ENCODE measurements at regions not wholly inside any gene's neighbourhood (a gene's known extent, or its start where the extent isn't known, plus 50 kb on each side); places are given as distances from the start of the nearest gene placed in this dataset.

GRCh38 chr6:135583256-135583761 is 85.8 kb upstream of the AHI1 start:
- H3K27ac ChIP-seq (ENCODE audit: low read length): no peak overlapping the region

GRCh38 chr6:135586388-135586787 is 88.8 kb upstream of the AHI1 start:
- Histone ChIP-seq H3K36me3 (ENCODE audit: insufficient read depth, low read depth, low read length) (no peaks in the 10 kb centered on the region), H3K27ac (ENCODE audit: low read length) (no peak overlapping the region)

More at GRCh38 chr6:135583256-135583761, 85.8 kb upstream of the AHI1 start:
- Histone ChIP-seq H3K4me3 (ENCODE audit: low read length) (no peak overlapping the region), H3K9ac (ENCODE audit: low read depth, low read length) (no peak overlapping the region), H3K27me3 (ENCODE audit: insufficient read depth, low read length) (no peaks in the 10 kb centered on the region), H3K4me1 (ENCODE audit: insufficient read depth, low read length) (peaks cover 10% of the 10 kb centered on the region), H3K36me3 (ENCODE audit: insufficient read depth, low read depth, low read length) (no peaks in the 10 kb centered on the region), H3K9me3 (ENCODE audit: insufficient read depth, low read depth, low read length) (no peaks in the 10 kb centered on the region)

GRCh38 chr6:135586844-135587243 is 89.3 kb upstream of the AHI1 start:
- no peak overlapping the region for H3K27ac ChIP-seq (ENCODE audit: low read length)
- H3K9ac ChIP-seq (ENCODE audit: low read depth, low read length): no peak overlapping the region
- no peaks in the 10 kb centered on the region for H3K27me3 ChIP-seq (ENCODE audit: insufficient read depth, low read length)
- H3K4me1 ChIP-seq (ENCODE audit: insufficient read depth, low read length): no peaks in the 10 kb centered on the region
- H3K9me3 ChIP-seq (ENCODE audit: insufficient read depth, low read depth, low read length): no peaks in the 10 kb centered on the region
- no peak overlapping the region for H3K4me3 ChIP-seq (ENCODE audit: low read length)
- no peaks in the 10 kb centered on the region for H3K36me3 ChIP-seq (ENCODE audit: insufficient read depth, low read depth, low read length)

More at GRCh38 chr6:135586388-135586787, 88.8 kb upstream of the AHI1 start:
- Histone ChIP-seq H3K27me3 (ENCODE audit: insufficient read depth, low read length) (no peaks in the 10 kb centered on the region), H3K9ac (ENCODE audit: low read depth, low read length) (no peak overlapping the region), H3K4me3 (ENCODE audit: low read length) (no peak overlapping the region), H3K4me1 (ENCODE audit: insufficient read depth, low read length) (peaks cover 3% of the 10 kb centered on the region), H3K9me3 (ENCODE audit: insufficient read depth, low read depth, low read length) (no peaks in the 10 kb centered on the region)

- no peaks in the 10 kb centered on the region for H3K9me3 ChIP-seq (ENCODE audit: insufficient read depth, low read depth, low read length)
- no peak overlapping the region for H3K4me3 ChIP-seq (ENCODE audit: low read length)
- H3K27me3 ChIP-seq (ENCODE audit: insufficient read depth, low read length): no peaks in the 10 kb centered on the region
- H3K27ac ChIP-seq (ENCODE audit: low read length): no peak overlapping the region
- no peaks in the 10 kb centered on the region for H3K4me1 ChIP-seq (ENCODE audit: insufficient read depth, low read length)
- no peak overlapping the region for H3K9ac ChIP-seq (ENCODE audit: low read depth, low read length)
- H3K36me3 ChIP-seq (ENCODE audit: insufficient read depth, low read depth, low read length): no peaks in the 10 kb centered on the region
Measured at GRCh38 chr6:135592276-135592675, 94.7 kb upstream of the AHI1 start.

GRCh38 chr6:135594000-135594399 is 96.5 kb upstream of the AHI1 start:
- Histone ChIP-seq H3K9ac (ENCODE audit: low read depth, low read length) (no peak overlapping the region), H3K36me3 (ENCODE audit: insufficient read depth, low read depth, low read length) (no peaks in the 10 kb centered on the region), H3K27me3 (ENCODE audit: insufficient read depth, low read length) (no peaks in the 10 kb centered on the region)

GRCh38 chr6:135600086-135600702 is 102.7 kb upstream of the AHI1 start:
- no peaks in the 10 kb centered on the region for H3K36me3 ChIP-seq (ENCODE audit: insufficient read depth, low read depth, low read length)
- H3K4me3 ChIP-seq (ENCODE audit: low read length): no peak overlapping the region
- no peak overlapping the region for H3K27ac ChIP-seq (ENCODE audit: low read length)
- H3K9me3 ChIP-seq (ENCODE audit: insufficient read depth, low read depth, low read length): no peaks in the 10 kb centered on the region
- no peaks in the 10 kb centered on the region for H3K27me3 ChIP-seq (ENCODE audit: insufficient read depth, low read length)
- no peak overlapping the region for H3K9ac ChIP-seq (ENCODE audit: low read depth, low read length)
- no peaks in the 10 kb centered on the region for H3K4me1 ChIP-seq (ENCODE audit: insufficient read depth, low read length)

More at GRCh38 chr6:135594000-135594399, 96.5 kb upstream of the AHI1 start:
- Histone ChIP-seq H3K4me3 (ENCODE audit: low read length) (no peak overlapping the region), H3K9me3 (ENCODE audit: insufficient read depth, low read depth, low read length) (no peaks in the 10 kb centered on the region), H3K27ac (ENCODE audit: low read length) (no peak overlapping the region), H3K4me1 (ENCODE audit: insufficient read depth, low read length) (no peaks in the 10 kb centered on the region)

GRCh38 chr6:135600931-135601330 is 103.4 kb upstream of the AHI1 start:
- Histone ChIP-seq H3K4me1 (ENCODE audit: insufficient read depth, low read length) (no peaks in the 10 kb centered on the region), H3K27ac (ENCODE audit: low read length) (no peak overlapping the region), H3K4me3 (ENCODE audit: low read length) (no peak overlapping the region), H3K36me3 (ENCODE audit: insufficient read depth, low read depth, low read length) (no peaks in the 10 kb centered on the region), H3K9ac (ENCODE audit: low read depth, low read length) (no peak overlapping the region), H3K27me3 (ENCODE audit: insufficient read depth, low read length) (no peaks in the 10 kb centered on the region), H3K9me3 (ENCODE audit: insufficient read depth, low read depth, low read length) (no peaks in the 10 kb centered on the region)

- no peaks in the 10 kb centered on the region for H3K9me3 ChIP-seq (ENCODE audit: insufficient read depth, low read depth, low read length)
- H3K4me3 ChIP-seq (ENCODE audit: low read length): no peak overlapping the region
- H3K36me3 ChIP-seq (ENCODE audit: insufficient read depth, low read depth, low read length): no peaks in the 10 kb centered on the region
- H3K27me3 ChIP-seq (ENCODE audit: insufficient read depth, low read length): no peaks in the 10 kb centered on the region
- H3K27ac ChIP-seq (ENCODE audit: low read length): no peak overlapping the region
- H3K4me1 ChIP-seq (ENCODE audit: insufficient read depth, low read length): no peaks in the 10 kb centered on the region
- no peak overlapping the region for H3K9ac ChIP-seq (ENCODE audit: low read depth, low read length)
Measured at GRCh38 chr6:135601857-135602256, 104.3 kb upstream of the AHI1 start.

GRCh38 chr6:135603249-135603648 is 105.7 kb upstream of the AHI1 start:
- Histone ChIP-seq H3K9ac (ENCODE audit: low read depth, low read length) (no peak overlapping the region), H3K27me3 (ENCODE audit: insufficient read depth, low read length) (no peaks in the 10 kb centered on the region), H3K4me3 (ENCODE audit: low read length) (no peak overlapping the region), H3K27ac (ENCODE audit: low read length) (no peak overlapping the region), H3K36me3 (ENCODE audit: insufficient read depth, low read depth, low read length) (no peaks in the 10 kb centered on the region), H3K4me1 (ENCODE audit: insufficient read depth, low read length) (no peaks in the 10 kb centered on the region), H3K9me3 (ENCODE audit: insufficient read depth, low read depth, low read length) (no peaks in the 10 kb centered on the region)

- no peak overlapping the region for H3K27ac ChIP-seq (ENCODE audit: low read length)
Measured at GRCh38 chr6:135604035-135604860, 106.7 kb upstream of the AHI1 start.

GRCh38 chr6:135605278-135605790 is 107.8 kb upstream of the AHI1 start:
- Histone ChIP-seq H3K27me3 (ENCODE audit: insufficient read depth, low read length) (no peaks in the 10 kb centered on the region), H3K4me3 (ENCODE audit: low read length) (no peak overlapping the region)

More at GRCh38 chr6:135604035-135604860, 106.7 kb upstream of the AHI1 start:
- Histone ChIP-seq H3K9ac (ENCODE audit: low read depth, low read length) (no peak overlapping the region), H3K4me1 (ENCODE audit: insufficient read depth, low read length) (no peaks in the 10 kb centered on the region), H3K4me3 (ENCODE audit: low read length) (no peak overlapping the region), H3K9me3 (ENCODE audit: insufficient read depth, low read depth, low read length) (no peaks in the 10 kb centered on the region), H3K27me3 (ENCODE audit: insufficient read depth, low read length) (no peaks in the 10 kb centered on the region), H3K36me3 (ENCODE audit: insufficient read depth, low read depth, low read length) (no peaks in the 10 kb centered on the region)

GRCh38 chr6:135606392-135606791 is 108.9 kb upstream of the AHI1 start:
- Histone ChIP-seq H3K9ac (ENCODE audit: low read depth, low read length) (no peak overlapping the region), H3K9me3 (ENCODE audit: insufficient read depth, low read depth, low read length) (no peaks in the 10 kb centered on the region), H3K4me1 (ENCODE audit: insufficient read depth, low read length) (no peaks in the 10 kb centered on the region), H3K27ac (ENCODE audit: low read length) (no peak overlapping the region), H3K4me3 (ENCODE audit: low read length) (no peak overlapping the region), H3K27me3 (ENCODE audit: insufficient read depth, low read length) (no peaks in the 10 kb centered on the region), H3K36me3 (ENCODE audit: insufficient read depth, low read depth, low read length) (no peaks in the 10 kb centered on the region)

More at GRCh38 chr6:135605278-135605790, 107.8 kb upstream of the AHI1 start:
- no peaks in the 10 kb centered on the region for H3K9me3 ChIP-seq (ENCODE audit: insufficient read depth, low read depth, low read length)
- H3K9ac ChIP-seq (ENCODE audit: low read depth, low read length): no peak overlapping the region
- no peak overlapping the region for H3K27ac ChIP-seq (ENCODE audit: low read length)
- H3K4me1 ChIP-seq (ENCODE audit: insufficient read depth, low read length): no peaks in the 10 kb centered on the region
- H3K36me3 ChIP-seq (ENCODE audit: insufficient read depth, low read depth, low read length): no peaks in the 10 kb centered on the region

Measured in iPS-20b (cell line).